AG10803 (cell line): ENCODE measurements at regions not wholly inside any gene's neighbourhood (a gene's known extent, or its start where the extent isn't known, plus 50 kb on each side); places are given as distances from the start of the nearest gene placed in this dataset.

Experiments used
- DNase-seq: peaks from one replicate; pipeline ENCODE4 v3.0.0; 2010; ENCODE audit warnings: low read depth
- H3K4me3 ChIP-seq: 2 replicates; pipeline ENCODE4 v1.5.1; 2011; ENCODE audit warnings: mild to moderate bottlenecking, low read length, control low read depth
- TF ChIP-seq, protein P1 (sequence below): conservative IDR thresholded peaks from 2 replicates; pipeline ENCODE4 v1.5.1; 2011; ENCODE audit warnings: mild to moderate bottlenecking, low read length, control low read depth, inconsistent platforms

DNA sequence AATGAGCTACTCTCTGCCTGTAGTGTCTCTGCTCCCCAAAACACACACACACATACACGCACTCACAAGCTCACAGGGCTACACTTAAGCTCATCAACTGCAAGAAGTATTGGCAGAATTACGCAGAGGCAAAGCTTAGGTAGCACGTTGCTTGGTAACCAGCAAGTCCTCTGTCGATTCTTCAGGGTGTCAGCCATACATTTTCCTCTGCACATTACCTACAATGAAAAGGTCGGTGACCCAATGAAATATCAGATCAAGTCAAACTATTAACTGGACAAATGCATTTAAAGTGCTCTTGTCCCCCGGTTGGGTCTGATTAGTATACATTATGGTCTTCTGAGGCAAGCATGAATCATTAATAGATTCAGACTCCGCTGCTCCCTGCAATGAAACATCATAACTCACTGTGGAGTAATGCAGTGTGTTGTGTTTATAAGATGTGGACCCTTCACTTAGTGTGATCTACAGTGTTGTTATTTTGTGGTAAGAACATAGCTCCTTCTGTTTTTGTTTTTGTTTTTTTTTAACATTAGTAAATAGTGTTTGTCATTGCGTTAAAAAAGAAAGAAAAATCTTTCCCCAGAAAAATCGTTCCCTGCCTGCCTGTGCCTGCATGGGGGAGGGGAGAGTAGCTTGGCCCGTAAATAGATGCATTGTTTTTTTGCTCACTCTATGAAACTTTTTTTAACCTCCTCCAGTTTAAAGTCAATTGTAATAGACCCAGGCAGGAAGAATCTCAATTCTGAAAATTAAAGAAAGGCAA lies 325.5 kb downstream of the SFMBT2 start:
- TF ChIP-seq, protein P1, sequence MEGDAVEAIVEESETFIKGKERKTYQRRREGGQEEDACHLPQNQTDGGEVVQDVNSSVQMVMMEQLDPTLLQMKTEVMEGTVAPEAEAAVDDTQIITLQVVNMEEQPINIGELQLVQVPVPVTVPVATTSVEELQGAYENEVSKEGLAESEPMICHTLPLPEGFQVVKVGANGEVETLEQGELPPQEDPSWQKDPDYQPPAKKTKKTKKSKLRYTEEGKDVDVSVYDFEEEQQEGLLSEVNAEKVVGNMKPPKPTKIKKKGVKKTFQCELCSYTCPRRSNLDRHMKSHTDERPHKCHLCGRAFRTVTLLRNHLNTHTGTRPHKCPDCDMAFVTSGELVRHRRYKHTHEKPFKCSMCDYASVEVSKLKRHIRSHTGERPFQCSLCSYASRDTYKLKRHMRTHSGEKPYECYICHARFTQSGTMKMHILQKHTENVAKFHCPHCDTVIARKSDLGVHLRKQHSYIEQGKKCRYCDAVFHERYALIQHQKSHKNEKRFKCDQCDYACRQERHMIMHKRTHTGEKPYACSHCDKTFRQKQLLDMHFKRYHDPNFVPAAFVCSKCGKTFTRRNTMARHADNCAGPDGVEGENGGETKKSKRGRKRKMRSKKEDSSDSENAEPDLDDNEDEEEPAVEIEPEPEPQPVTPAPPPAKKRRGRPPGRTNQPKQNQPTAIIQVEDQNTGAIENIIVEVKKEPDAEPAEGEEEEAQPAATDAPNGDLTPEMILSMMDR = no peak
- no peak overlapping the region for H3K4me3 ChIP-seq
- DNase-seq = no peak

- TF ChIP-seq, protein P1 = no peak
- no peak for DNase-seq
These were observed 326.4 kb downstream of the SFMBT2 start for GRCh38 chr10:7084280-7085005.

DNA sequence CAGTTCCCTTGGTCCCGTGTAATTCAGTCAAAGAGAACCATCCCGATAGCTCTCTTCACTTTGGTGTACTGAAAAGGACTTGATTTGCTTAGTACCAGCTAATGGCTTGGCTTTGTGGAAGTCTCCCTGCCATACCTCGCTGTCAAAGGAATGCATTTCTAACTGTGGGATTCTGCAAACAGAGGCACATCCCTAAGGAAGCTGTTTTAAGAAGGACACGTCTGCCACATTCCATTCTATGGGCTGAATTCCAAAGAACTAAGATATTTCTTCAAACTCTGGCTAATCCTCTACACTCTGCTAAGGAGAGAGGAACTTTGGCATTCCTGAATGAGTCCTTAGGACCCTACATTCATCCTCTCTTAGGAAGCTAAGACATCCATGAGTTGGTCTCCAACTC lies 327.9 kb downstream of the SFMBT2 start:
- DNase-seq = peak; percentile 6
- TF ChIP-seq, protein P1 = no peak
- H3K4me3 ChIP-seq = no peak overlapping the region

More at GRCh38 chr10:7084280-7085005, 326.4 kb downstream of the SFMBT2 start:
- H3K4me3 ChIP-seq = no peak overlapping the region

DNA sequence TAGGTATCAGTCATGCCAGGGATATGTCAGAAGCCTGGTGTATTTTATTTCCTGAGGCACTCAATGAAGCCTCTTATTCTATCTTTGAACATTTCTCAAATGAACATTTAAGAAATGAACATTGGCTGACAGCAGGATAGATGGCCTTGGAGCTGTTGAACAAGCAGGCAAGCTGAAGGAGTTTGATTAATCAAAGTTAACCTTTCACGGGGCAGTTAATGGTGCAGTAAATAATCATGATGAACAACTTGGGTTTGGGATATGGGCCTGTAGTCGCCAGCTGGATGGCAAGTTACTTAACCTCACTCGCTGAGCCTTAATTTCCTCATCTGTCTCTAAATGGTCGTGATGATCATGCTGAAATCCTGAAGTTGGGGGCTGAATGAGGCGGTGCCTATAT lies 333.0 kb downstream of the SFMBT2 start:
- no peak overlapping the region for H3K4me3 ChIP-seq
- DNase-seq = no peak
- TF ChIP-seq, protein P1 = no peak

DNA sequence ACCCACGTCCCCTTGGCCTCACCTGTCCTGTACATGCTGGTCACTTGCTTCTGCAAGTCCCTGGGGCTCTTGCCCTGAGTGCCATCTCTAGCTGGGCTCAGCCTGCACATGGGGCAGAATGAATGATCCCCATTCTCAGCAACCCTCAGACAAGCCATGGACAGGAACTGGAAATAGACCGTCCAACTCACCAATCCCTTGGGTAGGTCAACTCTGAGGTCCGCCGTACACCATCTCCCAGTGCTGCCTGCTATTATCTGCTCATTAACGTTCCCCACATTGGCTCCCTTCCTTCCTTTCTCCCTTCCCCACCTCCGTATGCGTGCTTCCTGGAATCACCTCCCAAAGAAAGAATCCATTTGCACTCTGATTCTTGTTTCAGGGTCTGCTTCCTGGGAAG lies 335.0 kb downstream of the SFMBT2 start:
- no peak for DNase-seq
- TF ChIP-seq, protein P1 = no peak
- H3K4me3 ChIP-seq = no peak overlapping the region

- H3K4me3 ChIP-seq = no peak overlapping the region
- no peak for DNase-seq
- TF ChIP-seq, protein P1 = no peak
These were observed 335.7 kb downstream of the SFMBT2 start for GRCh38 chr10:7075110-7075509.

DNA sequence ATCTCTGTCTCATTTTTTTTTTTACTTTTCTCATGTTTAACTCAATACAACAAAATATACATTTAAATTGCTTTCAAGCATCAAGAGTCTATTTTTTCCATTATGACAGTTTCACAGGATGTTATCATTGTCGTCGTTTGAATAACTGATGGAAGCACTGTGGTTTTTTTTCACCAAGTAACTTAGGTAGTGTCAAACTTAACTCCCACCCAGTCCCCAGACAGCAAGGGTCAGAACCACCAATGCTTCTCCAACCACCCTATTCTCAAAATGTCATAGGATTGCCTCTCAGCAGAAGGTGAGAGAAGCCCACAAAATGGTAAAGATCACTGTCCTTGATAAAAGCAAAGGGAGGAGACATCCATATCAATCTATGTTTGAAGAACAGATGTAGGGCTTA lies 339.4 kb downstream of the SFMBT2 start:
- TF ChIP-seq, protein P1 = no peak
- DNase-seq = no peak
- H3K4me3 ChIP-seq = no peak overlapping the region
